ENCODE measurements at regions not wholly inside any gene's neighbourhood (a gene's known extent, or its start where the extent isn't known, plus 50 kb on each side); places are given as distances from the start of the nearest gene placed in this dataset.

DNA sequence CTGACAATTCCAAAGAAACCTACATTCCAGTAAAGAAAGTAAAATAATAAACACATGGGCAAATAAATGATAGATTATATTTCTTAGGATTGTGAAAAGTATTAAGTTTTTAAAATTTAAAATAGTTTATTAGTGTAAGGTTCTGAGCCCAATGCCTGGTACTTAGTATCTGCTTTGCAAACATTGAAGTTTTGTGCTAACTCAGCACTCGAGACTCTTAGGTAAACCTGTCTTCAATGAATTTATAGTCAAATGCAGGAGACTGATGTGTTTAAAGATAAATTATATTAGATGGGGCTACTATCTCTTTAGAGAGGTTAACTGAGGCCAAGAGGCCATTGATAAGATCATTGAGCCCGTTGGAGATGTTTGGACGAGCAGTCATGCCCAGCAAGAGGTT, 138.3 kb upstream of the SALL1 start:
- no peak for DNase-seq (ENCODE audit: extremely low spot score in 2 of 2)
- no peaks in the 10 kb centered on the region for H3K27me3 ChIP-seq

GRCh38 chr16:51287121-51287755, 136.2 kb upstream of the SALL1 start:
- TF ChIP-seq, protein P1, sequence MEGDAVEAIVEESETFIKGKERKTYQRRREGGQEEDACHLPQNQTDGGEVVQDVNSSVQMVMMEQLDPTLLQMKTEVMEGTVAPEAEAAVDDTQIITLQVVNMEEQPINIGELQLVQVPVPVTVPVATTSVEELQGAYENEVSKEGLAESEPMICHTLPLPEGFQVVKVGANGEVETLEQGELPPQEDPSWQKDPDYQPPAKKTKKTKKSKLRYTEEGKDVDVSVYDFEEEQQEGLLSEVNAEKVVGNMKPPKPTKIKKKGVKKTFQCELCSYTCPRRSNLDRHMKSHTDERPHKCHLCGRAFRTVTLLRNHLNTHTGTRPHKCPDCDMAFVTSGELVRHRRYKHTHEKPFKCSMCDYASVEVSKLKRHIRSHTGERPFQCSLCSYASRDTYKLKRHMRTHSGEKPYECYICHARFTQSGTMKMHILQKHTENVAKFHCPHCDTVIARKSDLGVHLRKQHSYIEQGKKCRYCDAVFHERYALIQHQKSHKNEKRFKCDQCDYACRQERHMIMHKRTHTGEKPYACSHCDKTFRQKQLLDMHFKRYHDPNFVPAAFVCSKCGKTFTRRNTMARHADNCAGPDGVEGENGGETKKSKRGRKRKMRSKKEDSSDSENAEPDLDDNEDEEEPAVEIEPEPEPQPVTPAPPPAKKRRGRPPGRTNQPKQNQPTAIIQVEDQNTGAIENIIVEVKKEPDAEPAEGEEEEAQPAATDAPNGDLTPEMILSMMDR (IDR thresholded peaks at IDR 0.05), result no peak
- TF ChIP-seq POLR2AphosphoS5 (IDR thresholded peaks at IDR 0.05; ENCODE audit: insufficient read depth in 1 of 2, low read depth in 1 of 2) (no peak), POLR2A (IDR thresholded peaks at IDR 0.05) (no peak)
- no peak for DNase-seq (ENCODE audit: extremely low spot score in 2 of 2)
- intact Hi-C loops (cut with DNase I), result no loop called here
- Histone ChIP-seq H3K4me1 (no peaks in the 10 kb centered on the region), H3K36me3 (no peaks in the 10 kb centered on the region), H3K4me3 (no peak overlapping the region), H3K27me3 (no peaks in the 10 kb centered on the region), H3K27ac (no peak overlapping the region), H3K9me3 (no peaks in the 10 kb centered on the region)

More for the DNA sequence above, 138.3 kb upstream of the SALL1 start:
- no peak overlapping the region for H3K27ac ChIP-seq
- TF ChIP-seq POLR2AphosphoS5 (IDR thresholded peaks at IDR 0.05; ENCODE audit: insufficient read depth in 1 of 2, low read depth in 1 of 2) (no peak), POLR2A (IDR thresholded peaks at IDR 0.05) (no peak)
- TF ChIP-seq, protein P1 (IDR thresholded peaks at IDR 0.05), result no peak
- intact Hi-C loops (cut with DNase I), result no loop called here
- no peaks in the 10 kb centered on the region for H3K4me1 ChIP-seq
- no peaks in the 10 kb centered on the region for H3K36me3 ChIP-seq
- no peak overlapping the region for H3K4me3 ChIP-seq
- H3K9me3 ChIP-seq, result no peaks in the 10 kb centered on the region

GRCh38 chr16:51286272-51286671, 135.2 kb upstream of the SALL1 start:
- no peak overlapping the region for H3K27ac ChIP-seq
- intact Hi-C loops (cut with DNase I), result no loop called here
- H3K4me1 ChIP-seq, result no peaks in the 10 kb centered on the region
- TF ChIP-seq, protein P1 (IDR thresholded peaks at IDR 0.05), result no peak
- H3K27me3 ChIP-seq, result no peaks in the 10 kb centered on the region
- H3K9me3 ChIP-seq, result no peaks in the 10 kb centered on the region
- peak in 1 of 2 donors; percentile 52 for DNase-seq (ENCODE audit: extremely low spot score in 2 of 2)
- H3K36me3 ChIP-seq, result no peaks in the 10 kb centered on the region
- H3K4me3 ChIP-seq, result no peak overlapping the region

- H3K27ac ChIP-seq, result no peak overlapping the region
- no peak for DNase-seq (ENCODE audit: extremely low spot score in 2 of 2)
Observed at GRCh38 chr16:51276336-51276735, 125.3 kb upstream of the SALL1 start.

GRCh38 chr16:51272420-51272819, 121.3 kb upstream of the SALL1 start:
- Histone ChIP-seq H3K9me3 (no peaks in the 10 kb centered on the region), H3K27me3 (no peaks in the 10 kb centered on the region), H3K4me3 (no peak overlapping the region), H3K36me3 (no peaks in the 10 kb centered on the region), H3K4me1 (peaks cover 6% of the 10 kb centered on the region), H3K27ac (no peak overlapping the region)
- intact Hi-C loops (cut with DNase I), result no loop called here
- TF ChIP-seq, protein P1 (IDR thresholded peaks at IDR 0.05), result no peak
- no peak for TF ChIP-seq POLR2A (IDR thresholded peaks at IDR 0.05)
- TF ChIP-seq POLR2AphosphoS5 (IDR thresholded peaks at IDR 0.05; ENCODE audit: insufficient read depth in 1 of 2, low read depth in 1 of 2), result no peak
- DNase-seq (ENCODE audit: extremely low spot score in 2 of 2), result peak in 1 of 2 donors; percentile 20

More at GRCh38 chr16:51276336-51276735, 125.3 kb upstream of the SALL1 start:
- TF ChIP-seq POLR2A (IDR thresholded peaks at IDR 0.05) (no peak), POLR2AphosphoS5 (IDR thresholded peaks at IDR 0.05; ENCODE audit: insufficient read depth in 1 of 2, low read depth in 1 of 2) (no peak)
- TF ChIP-seq, protein P1 (IDR thresholded peaks at IDR 0.05), result no peak
- H3K36me3 ChIP-seq, result no peaks in the 10 kb centered on the region
- H3K4me1 ChIP-seq, result no peaks in the 10 kb centered on the region
- H3K27me3 ChIP-seq, result no peaks in the 10 kb centered on the region
- no peak overlapping the region for H3K4me3 ChIP-seq
- H3K9me3 ChIP-seq, result no peaks in the 10 kb centered on the region
- intact Hi-C loops (cut with DNase I), result no loop called here

All from vagina (tissue), 2 donors.